Panc1 (cell line): ENCODE measurements at regions not wholly inside any gene's neighbourhood (a gene's known extent, or its start where the extent isn't known, plus 50 kb on each side); places are given as distances from the start of the nearest gene placed in this dataset.

Source experiments
- CTCF ChIP-seq: fragments of 450-650 bp; IDR thresholded peaks from 2 replicates; pipeline ENCODE4 v1.5.1; 2017; ENCODE audit warnings: mild to moderate bottlenecking
- POLR2AphosphoS5 ChIP-seq: IDR thresholded peaks from 2 replicates; pipeline ENCODE4 v1.6.1; 2012; ENCODE audit warnings: mild to moderate bottlenecking, low read depth, low read length, moderate library complexity

DNA sequence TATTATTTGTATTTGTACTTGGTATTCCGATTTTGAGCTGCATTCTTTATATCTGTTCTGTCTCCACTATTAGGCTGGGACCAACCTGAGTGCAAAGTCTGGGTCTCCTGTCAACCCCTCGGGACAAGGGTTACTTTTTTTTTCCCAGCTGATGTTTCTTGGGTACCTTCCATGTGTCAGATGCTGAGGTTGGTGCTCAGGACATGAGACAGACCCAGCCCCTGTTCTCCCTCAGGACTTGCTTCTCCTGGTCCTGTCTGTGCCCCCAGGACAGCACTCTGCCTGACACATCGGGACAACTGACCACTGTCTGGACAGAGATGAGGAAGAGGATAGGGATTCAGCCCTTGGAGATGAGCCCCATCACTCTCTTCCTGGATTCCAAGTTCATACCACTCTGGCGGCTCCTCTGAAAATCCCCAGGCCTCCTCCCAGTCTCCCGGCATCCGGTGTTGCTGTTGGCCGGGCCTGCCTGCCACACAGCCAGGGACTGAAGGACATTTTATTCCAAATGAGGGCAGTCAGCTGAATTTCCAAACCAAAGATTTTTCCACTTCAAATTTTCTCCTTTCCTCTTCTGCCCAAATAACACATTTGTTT is 55.6 kb upstream of the FMOD start:
- TF ChIP-seq POLR2AphosphoS5 (no peak), CTCF (no peak)
